ENCODE measurements at regions not wholly inside any gene's neighbourhood (a gene's known extent, or its start where the extent isn't known, plus 50 kb on each side); places are given as distances from the start of the nearest gene placed in this dataset.

GRCh38 chr6:3624250-3625136 is 127.0 kb downstream of the PXDC1 start (continued):
- TF ChIP-seq CDX4 (CRISPR knock-in tag; IDR thresholded peaks at IDR 0.05; ENCODE audit: borderline replicate concordance) (no peak), RORB (CRISPR knock-in tag; IDR thresholded peaks at IDR 0.05) (no peak), ZNF512 (CRISPR knock-in tag; IDR thresholded peaks at IDR 0.05; ENCODE audit: borderline replicate concordance) (no peak), ESRRA (CRISPR knock-in tag; IDR thresholded peaks at IDR 0.05; ENCODE audit: borderline replicate concordance) (no peak)
- TF ChIP-seq, protein P1, sequence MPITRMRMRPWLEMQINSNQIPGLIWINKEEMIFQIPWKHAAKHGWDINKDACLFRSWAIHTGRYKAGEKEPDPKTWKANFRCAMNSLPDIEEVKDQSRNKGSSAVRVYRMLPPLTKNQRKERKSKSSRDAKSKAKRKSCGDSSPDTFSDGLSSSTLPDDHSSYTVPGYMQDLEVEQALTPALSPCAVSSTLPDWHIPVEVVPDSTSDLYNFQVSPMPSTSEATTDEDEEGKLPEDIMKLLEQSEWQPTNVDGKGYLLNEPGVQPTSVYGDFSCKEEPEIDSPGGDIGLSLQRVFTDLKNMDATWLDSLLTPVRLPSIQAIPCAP (CRISPR knock-in tag; IDR thresholded peaks at IDR 0.05): no peak
- TF ChIP-seq, protein P2, sequence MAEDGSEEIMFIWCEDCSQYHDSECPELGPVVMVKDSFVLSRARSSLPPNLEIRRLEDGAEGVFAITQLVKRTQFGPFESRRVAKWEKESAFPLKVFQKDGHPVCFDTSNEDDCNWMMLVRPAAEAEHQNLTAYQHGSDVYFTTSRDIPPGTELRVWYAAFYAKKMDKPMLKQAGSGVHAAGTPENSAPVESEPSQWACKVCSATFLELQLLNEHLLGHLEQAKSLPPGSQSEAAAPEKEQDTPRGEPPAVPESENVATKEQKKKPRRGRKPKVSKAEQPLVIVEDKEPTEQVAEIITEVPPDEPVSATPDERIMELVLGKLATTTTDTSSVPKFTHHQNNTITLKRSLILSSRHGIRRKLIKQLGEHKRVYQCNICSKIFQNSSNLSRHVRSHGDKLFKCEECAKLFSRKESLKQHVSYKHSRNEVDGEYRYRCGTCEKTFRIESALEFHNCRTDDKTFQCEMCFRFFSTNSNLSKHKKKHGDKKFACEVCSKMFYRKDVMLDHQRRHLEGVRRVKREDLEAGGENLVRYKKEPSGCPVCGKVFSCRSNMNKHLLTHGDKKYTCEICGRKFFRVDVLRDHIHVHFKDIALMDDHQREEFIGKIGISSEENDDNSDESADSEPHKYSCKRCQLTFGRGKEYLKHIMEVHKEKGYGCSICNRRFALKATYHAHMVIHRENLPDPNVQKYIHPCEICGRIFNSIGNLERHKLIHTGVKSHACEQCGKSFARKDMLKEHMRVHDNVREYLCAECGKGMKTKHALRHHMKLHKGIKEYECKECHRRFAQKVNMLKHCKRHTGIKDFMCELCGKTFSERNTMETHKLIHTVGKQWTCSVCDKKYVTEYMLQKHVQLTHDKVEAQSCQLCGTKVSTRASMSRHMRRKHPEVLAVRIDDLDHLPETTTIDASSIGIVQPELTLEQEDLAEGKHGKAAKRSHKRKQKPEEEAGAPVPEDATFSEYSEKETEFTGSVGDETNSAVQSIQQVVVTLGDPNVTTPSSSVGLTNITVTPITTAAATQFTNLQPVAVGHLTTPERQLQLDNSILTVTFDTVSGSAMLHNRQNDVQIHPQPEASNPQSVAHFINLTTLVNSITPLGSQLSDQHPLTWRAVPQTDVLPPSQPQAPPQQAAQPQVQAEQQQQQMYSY (CRISPR knock-in tag; IDR thresholded peaks at IDR 0.05): no peak

- POLR2A ChIA-PET: no interaction called here
- Mint-ChIP-seq H3K4me1 (peaks cover 45% of the 10 kb centered on the region), H3K27me3 (ENCODE audit: low read depth) (peaks cover 11% of the 10 kb centered on the region), H3K36me3 (no peaks in the 10 kb centered on the region), H3K27ac (no peak overlapping the region), H3K4me3 (no peak overlapping the region), H3K9me3 (no peaks in the 10 kb centered on the region; the same call in 1 of the 2 replicates)
- TF ChIP-seq NFATC4 (CRISPR knock-in tag; IDR thresholded peaks at IDR 0.05) (no peak), SMAD3 (CRISPR knock-in tag; IDR thresholded peaks at IDR 0.05; ENCODE audit: borderline replicate concordance) (no peak), ZNF219 (CRISPR knock-in tag; IDR thresholded peaks at IDR 0.05; ENCODE audit: borderline replicate concordance) (no peak), ZNF138 (CRISPR knock-in tag; conservative IDR thresholded peaks at IDR 0.05) (no peak), ETV6 (CRISPR knock-in tag; IDR thresholded peaks at IDR 0.05) (no peak), ZNF416 (CRISPR knock-in tag; IDR thresholded peaks at IDR 0.05) (no peak)
- DNase-seq (ENCODE audit: low spot score) (no peak), ATAC-seq (no peak)
- CTCF ChIA-PET: interaction anchor here (0.8 to 2.8 kb wide), 2 partner anchors 27 to 108 kb away, joined by 3 to 11 read pairs; no protein-coding TSS in a partner anchor
Observed at GRCh38 chr6:3623451-3624249, 127.9 kb downstream of the PXDC1 start.

DNA sequence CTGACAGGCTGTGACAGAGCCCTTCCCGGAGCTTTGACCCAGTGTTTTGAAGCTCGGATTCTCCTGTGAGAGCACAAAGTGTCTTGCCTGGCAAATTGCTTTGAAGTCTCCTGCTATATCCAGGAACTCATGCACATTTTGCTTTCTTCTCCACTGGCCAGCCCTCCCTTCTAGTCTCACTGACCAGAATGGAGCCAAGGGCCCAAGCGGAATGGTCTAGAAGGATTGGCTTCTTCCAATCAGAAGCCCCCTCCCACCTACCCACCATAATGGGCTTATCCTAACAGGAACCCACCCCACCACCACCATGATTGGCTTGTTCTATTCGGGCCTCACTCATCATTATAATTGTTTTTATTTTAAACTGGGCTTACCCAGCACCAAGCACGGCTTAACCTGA is 130.1 kb downstream of the PXDC1 start:
- H3K27ac Mint-ChIP-seq: no peak overlapping the region
- DNase-seq (ENCODE audit: low spot score): no peak
- peaks cover 11% of the 10 kb centered on the region for H3K27me3 Mint-ChIP-seq (ENCODE audit: low read depth)
- POLR2A ChIA-PET: no interaction called here
- CTCF ChIA-PET: no interaction called here
- peaks cover 30% of the 10 kb centered on the region for H3K4me1 Mint-ChIP-seq
- no peaks in the 10 kb centered on the region for H3K36me3 Mint-ChIP-seq
- H3K4me3 Mint-ChIP-seq: no peak overlapping the region
- ATAC-seq: no peak
- TF ChIP-seq JAZF1 (CRISPR knock-in tag; IDR thresholded peaks at IDR 0.05): no peak
- no peaks in the 10 kb centered on the region; the same call in 1 of the 2 replicates for H3K9me3 Mint-ChIP-seq

All from WTC11 (cell line).